ENCODE measurements at regions not wholly inside any gene's neighbourhood (a gene's known extent, or its start where the extent isn't known, plus 50 kb on each side); places are given as distances from the start of the nearest gene placed in this dataset.

DNA sequence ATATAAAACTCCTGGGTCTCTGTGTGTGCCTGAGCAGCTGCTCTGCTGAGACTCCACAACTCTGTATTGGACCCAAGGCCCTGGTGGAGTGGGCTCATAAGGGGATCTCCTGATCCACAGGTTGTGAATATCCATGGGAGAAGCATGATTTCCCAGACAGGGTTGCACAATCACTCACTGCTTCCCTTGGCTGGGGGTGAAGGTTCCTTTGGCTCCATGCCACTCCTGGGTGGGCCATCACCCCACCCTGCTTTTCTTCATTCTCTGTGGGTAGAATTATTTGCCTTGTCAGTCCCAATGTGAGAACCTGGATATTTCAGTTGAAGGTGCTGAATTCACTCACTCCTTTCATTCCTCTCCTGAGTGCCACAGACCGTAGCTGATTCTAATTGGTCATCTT, 205.2 kb upstream of the TMEM260 start:
- Histone ChIP-seq H4K20me1 (ENCODE audit: insufficient read depth) (no peaks in the 10 kb centered on the region), H3K79me2 (ENCODE audit: insufficient read depth) (no peaks in the 10 kb centered on the region), H3K36me3 (ENCODE audit: low read depth) (no peaks in the 10 kb centered on the region), H3K4me1 (ENCODE audit: insufficient read depth) (peaks cover 18% of the 10 kb centered on the region), H3K4me3 (no peak overlapping the region), H3F3A (ENCODE audit: insufficient read depth) (peaks cover 17% of the 10 kb centered on the region; the same call in 1 of the 2 replicates), H3K27ac (no peak overlapping the region), H3K9me2 (ENCODE audit: insufficient read depth) (no peaks in the 10 kb centered on the region), H3K4me2 (ENCODE audit: unreplicated experiment) (no peak overlapping the region), H3K27me3 (replicated peaks; ENCODE audit: insufficient read depth) (no peaks in the 10 kb centered on the region), H2AFZ (no peak overlapping the region), H3K9ac (no peak overlapping the region), H3K9me3 (ENCODE audit: low read depth) (peaks cover 3% of the 10 kb centered on the region)
- WGBS, 2 experiments (ENCODE audit: low coverage in 1 of 2, low lambda C conversion rate in 2 of 2, missing lambda C conversion rate in 2 of 2), result 93 to 100% methylated on average over 1 of the region's 1 CpG
- TF ChIP-seq EZH2phosphoT487 (IDR thresholded peaks at IDR 0.05; ENCODE audit: insufficient read depth, low read depth) (no peak), EZH2 (IDR thresholded peaks at IDR 0.05; ENCODE audit: insufficient read depth, poor library complexity, severe bottlenecking) (no peak)
- in situ Hi-C loops (cut with MboI), result no loop called here
- DNase-seq, result no peak

DNA sequence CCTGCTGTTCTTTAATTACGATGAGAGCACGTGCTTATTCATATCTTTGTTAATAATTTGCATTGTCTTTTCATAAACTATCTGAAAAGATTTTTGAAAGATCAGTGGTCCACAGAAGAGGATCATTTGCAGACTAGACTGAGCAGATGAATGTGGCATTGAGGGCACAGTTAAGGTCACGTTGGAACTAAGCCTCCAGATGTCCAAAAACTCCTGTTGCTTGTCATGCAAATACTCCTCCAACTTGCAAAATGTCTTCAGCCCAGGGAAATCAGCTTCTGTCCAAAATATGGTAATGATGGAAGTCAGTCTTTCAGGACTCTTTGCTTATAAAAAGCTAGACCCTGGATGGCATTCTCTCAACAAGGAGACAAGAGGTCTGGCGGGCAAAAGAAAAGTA, 201.6 kb upstream of the TMEM260 start:
- WGBS, 2 experiments (ENCODE audit: low coverage in 1 of 2, low lambda C conversion rate in 2 of 2, missing lambda C conversion rate in 2 of 2), result 64 to 65% methylated on average over 4 of the region's 4 CpGs
- in situ Hi-C loops (cut with MboI), result no loop called here
- H3F3A ChIP-seq (ENCODE audit: insufficient read depth), result peaks cover 28% of the 10 kb centered on the region; the same call in 1 of the 2 replicates
- no peak for TF ChIP-seq EZH2 (IDR thresholded peaks at IDR 0.05; ENCODE audit: insufficient read depth, poor library complexity, severe bottlenecking)
- no peak for TF ChIP-seq EZH2phosphoT487 (IDR thresholded peaks at IDR 0.05; ENCODE audit: insufficient read depth, low read depth)
- H3K27ac ChIP-seq, result peak overlapping the region; percentile 42
- no peaks in the 10 kb centered on the region for H3K9me2 ChIP-seq (ENCODE audit: insufficient read depth)
- no peaks in the 10 kb centered on the region for H3K79me2 ChIP-seq (ENCODE audit: insufficient read depth)
- 0 out of 2 replicates have a peak overlapping the region, but pooled peaks have one; percentile 6 for H3K9ac ChIP-seq
- no peaks in the 10 kb centered on the region for H3K27me3 ChIP-seq (replicated peaks; ENCODE audit: insufficient read depth)
- H3K4me3 ChIP-seq, result peak overlapping the region; percentile 32
- H3K9me3 ChIP-seq (ENCODE audit: low read depth), result peaks cover 2% of the 10 kb centered on the region
- no peaks in the 10 kb centered on the region for H3K36me3 ChIP-seq (ENCODE audit: low read depth)
- H3K4me1 ChIP-seq (ENCODE audit: insufficient read depth), result peaks cover 28% of the 10 kb centered on the region
- no peak for DNase-seq
- 0 out of 2 replicates have a peak overlapping the region, but pooled peaks have one; percentile 27 for H2AFZ ChIP-seq
- H4K20me1 ChIP-seq (ENCODE audit: insufficient read depth), result no peaks in the 10 kb centered on the region
- peak overlapping the region; percentile 58 for H3K4me2 ChIP-seq (ENCODE audit: unreplicated experiment)

DNA sequence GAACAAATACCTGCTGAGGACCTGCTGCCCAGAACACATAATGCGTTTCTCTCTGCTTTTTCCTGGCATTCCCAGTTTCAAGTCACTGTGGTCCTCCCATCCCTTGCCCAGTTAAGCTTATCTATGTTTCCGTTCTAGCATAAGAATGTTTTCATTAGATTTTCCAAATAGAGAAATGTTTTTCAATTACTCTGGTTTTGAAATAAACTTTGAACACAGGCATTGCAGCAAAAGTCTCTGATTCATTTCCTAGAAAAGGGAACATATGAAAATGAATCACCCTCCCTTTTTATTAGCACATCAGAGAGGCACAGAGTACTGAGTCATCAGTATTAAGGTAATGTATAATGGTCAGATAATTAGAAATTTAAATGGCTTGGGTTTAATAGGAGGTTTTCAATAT, 201.1 kb upstream of the TMEM260 start:
- 0 out of 2 replicates have a peak overlapping the region, but pooled peaks have one; percentile 6 for H3K9ac ChIP-seq
- H3K9me3 ChIP-seq (ENCODE audit: low read depth), result peaks cover 6% of the 10 kb centered on the region
- no peaks in the 10 kb centered on the region for H3K9me2 ChIP-seq (ENCODE audit: insufficient read depth)
- H3K36me3 ChIP-seq (ENCODE audit: low read depth), result no peaks in the 10 kb centered on the region
- WGBS, 2 experiments (ENCODE audit: low coverage in 1 of 2, low lambda C conversion rate in 2 of 2, missing lambda C conversion rate in 2 of 2), result 2 to 3% methylated on average over 2 of the region's 2 CpGs
- H3K4me2 ChIP-seq (ENCODE audit: unreplicated experiment), result peak overlapping the region; percentile 58
- in situ Hi-C loops (cut with MboI), result no loop called here
- H3K79me2 ChIP-seq (ENCODE audit: insufficient read depth), result no peaks in the 10 kb centered on the region
- H4K20me1 ChIP-seq (ENCODE audit: insufficient read depth), result no peaks in the 10 kb centered on the region
- no peaks in the 10 kb centered on the region for H3K27me3 ChIP-seq (replicated peaks; ENCODE audit: insufficient read depth)
- H3K27ac ChIP-seq, result peak overlapping the region; percentile 42
- peak; percentile 87 for DNase-seq
- TF ChIP-seq EZH2 (IDR thresholded peaks at IDR 0.05; ENCODE audit: insufficient read depth, poor library complexity, severe bottlenecking), result no peak
- no peak for TF ChIP-seq EZH2phosphoT487 (IDR thresholded peaks at IDR 0.05; ENCODE audit: insufficient read depth, low read depth)
- peak overlapping the region; percentile 32 for H3K4me3 ChIP-seq
- H2AFZ ChIP-seq, result 0 out of 2 replicates have a peak overlapping the region, but pooled peaks have one; percentile 27
- peaks cover 28% of the 10 kb centered on the region; the same call in 1 of the 2 replicates for H3F3A ChIP-seq (ENCODE audit: insufficient read depth)
- H3K4me1 ChIP-seq (ENCODE audit: insufficient read depth), result peaks cover 28% of the 10 kb centered on the region

DNA sequence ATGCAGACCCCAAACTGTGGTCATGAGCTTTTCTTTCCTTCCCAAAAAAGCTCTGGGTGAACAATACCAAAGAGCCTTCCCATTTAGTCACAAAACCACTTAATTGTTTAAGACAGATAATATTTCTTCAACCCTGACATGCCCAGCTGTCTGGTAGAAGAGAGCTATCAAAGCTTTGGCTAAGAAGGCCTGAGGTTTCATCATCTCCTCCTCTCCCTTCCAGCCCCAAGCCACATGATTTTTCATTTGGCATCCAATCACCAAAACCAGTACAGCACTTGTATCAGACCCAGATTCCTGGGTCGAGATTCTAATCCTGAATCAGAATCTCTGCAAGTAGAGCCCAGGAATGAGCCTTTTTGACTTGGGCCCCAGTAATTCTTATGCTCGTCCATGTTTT, 199.6 kb upstream of the TMEM260 start:
- 9 to 16% methylated on average over 2 of the region's 2 CpGs for WGBS, 2 experiments (ENCODE audit: low coverage in 1 of 2, low lambda C conversion rate in 2 of 2, missing lambda C conversion rate in 2 of 2)
- Histone ChIP-seq H3F3A (ENCODE audit: insufficient read depth) (peaks cover 28% of the 10 kb centered on the region; the same call in 1 of the 2 replicates), H3K9me3 (ENCODE audit: low read depth) (peaks cover 8% of the 10 kb centered on the region), H3K79me2 (ENCODE audit: insufficient read depth) (no peaks in the 10 kb centered on the region), H3K4me3 (no peak overlapping the region), H4K20me1 (ENCODE audit: insufficient read depth) (no peaks in the 10 kb centered on the region), H3K9ac (no peak overlapping the region), H3K4me2 (ENCODE audit: unreplicated experiment) (no peak overlapping the region), H3K4me1 (ENCODE audit: insufficient read depth) (peaks cover 28% of the 10 kb centered on the region), H3K27ac (peak overlapping the region; percentile 40), H3K27me3 (replicated peaks; ENCODE audit: insufficient read depth) (no peaks in the 10 kb centered on the region), H3K36me3 (ENCODE audit: low read depth) (no peaks in the 10 kb centered on the region), H2AFZ (peak overlapping the region; percentile 49; the same call in 1 of the 2 replicates), H3K9me2 (ENCODE audit: insufficient read depth) (no peaks in the 10 kb centered on the region)
- TF ChIP-seq EZH2phosphoT487 (IDR thresholded peaks at IDR 0.05; ENCODE audit: insufficient read depth, low read depth), result no peak
- no peak for TF ChIP-seq EZH2 (IDR thresholded peaks at IDR 0.05; ENCODE audit: insufficient read depth, poor library complexity, severe bottlenecking)
- in situ Hi-C loops (cut with MboI), result no loop called here
- DNase-seq, result peak; percentile 49

DNA sequence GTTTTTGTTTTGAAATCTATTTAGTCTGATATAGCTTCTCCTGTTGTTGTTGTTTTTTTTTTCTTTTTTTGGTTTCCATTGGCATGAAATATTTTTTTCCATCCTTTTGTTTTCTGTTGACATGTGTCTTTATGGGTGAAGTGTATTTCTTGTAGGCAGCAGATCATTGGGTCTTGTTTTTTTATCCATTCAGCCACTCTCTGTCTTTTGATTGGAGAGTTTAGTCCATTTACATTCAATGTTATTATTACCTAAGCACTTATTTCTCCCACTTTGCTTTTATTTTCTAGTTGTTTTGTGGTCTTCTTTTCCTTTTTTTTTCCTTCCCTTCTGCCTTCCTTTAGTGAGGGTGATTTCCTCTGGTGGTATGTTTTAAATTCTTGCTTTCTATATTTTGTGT, 193.6 kb upstream of the TMEM260 start:
- Histone ChIP-seq H3K4me1 (ENCODE audit: insufficient read depth) (no peaks in the 10 kb centered on the region), H3K27me3 (replicated peaks; ENCODE audit: insufficient read depth) (no peaks in the 10 kb centered on the region), H3K9ac (no peak overlapping the region), H2AFZ (no peak overlapping the region), H3F3A (ENCODE audit: insufficient read depth) (no peaks in the 10 kb centered on the region), H4K20me1 (ENCODE audit: insufficient read depth) (no peaks in the 10 kb centered on the region), H3K4me2 (ENCODE audit: unreplicated experiment) (no peak overlapping the region), H3K9me2 (ENCODE audit: insufficient read depth) (no peaks in the 10 kb centered on the region), H3K79me2 (ENCODE audit: insufficient read depth) (no peaks in the 10 kb centered on the region), H3K27ac (no peak overlapping the region), H3K4me3 (no peak overlapping the region), H3K36me3 (ENCODE audit: low read depth) (no peaks in the 10 kb centered on the region), H3K9me3 (ENCODE audit: low read depth) (peaks cover 8% of the 10 kb centered on the region)
- TF ChIP-seq EZH2 (IDR thresholded peaks at IDR 0.05; ENCODE audit: insufficient read depth, poor library complexity, severe bottlenecking), result no peak
- no peak for TF ChIP-seq EZH2phosphoT487 (IDR thresholded peaks at IDR 0.05; ENCODE audit: insufficient read depth, low read depth)
- DNase-seq, result no peak
- in situ Hi-C loops (cut with MboI), result no loop called here

All from GM23248 (cell line).